Right atrium auricular region (tissue), 2 donors: ENCODE measurements at regions not wholly inside any gene's neighbourhood (a gene's known extent, or its start where the extent isn't known, plus 50 kb on each side); places are given as distances from the start of the nearest gene placed in this dataset.

ENCODE experiments used
- DNase-seq: peaks from one replicate; pipeline ENCODE4 v3.0.0-alpha.2; 2019; ENCODE audit warnings: low spot score
- H3K27ac ChIP-seq, 2 donors: fragments of 200-600 bp; sonication (generic); 1 replicate in 1 of 2; 2 replicates in 1 of 2; pipeline ENCODE4 v1.5.1; 2016 to 2019
- H3K27me3 ChIP-seq, 2 donors: fragments of 200-600 bp; sonication (generic); one replicate each; pipeline versions ENCODE4 v1.5.1 to v1.6.0; 2017 to 2019
- H3K36me3 ChIP-seq: fragments of 200-600 bp; sonication (generic); one replicate; pipeline ENCODE4 v1.5.1; 2016
- H3K4me1 ChIP-seq, 2 donors: fragments of 200-600 bp; sonication (generic); one replicate each; pipeline versions ENCODE4 v1.5.1 to v1.6.0; 2017 to 2019
- H3K4me3 ChIP-seq, 2 donors: fragments of 200-600 bp; sonication (generic); 1 replicate in 1 of 2; 2 replicates in 1 of 2; pipeline ENCODE4 v1.5.1; 2017 to 2019; ENCODE audit warnings: mild to moderate bottlenecking in 1 of 2, moderate library complexity in 1 of 2
- H3K9me3 ChIP-seq, 2 donors: fragments of 200-600 bp; sonication (generic); one replicate each; pipeline ENCODE4 v1.5.1; 2019
- CTCF ChIP-seq, 2 donors: fragments of 200-600 bp; sonication (generic); IDR thresholded peaks; one replicate each; pipeline ENCODE4 v1.5.1; 2019; ENCODE audit warnings: antibody characterized with exemption in 2 of 2

DNA sequence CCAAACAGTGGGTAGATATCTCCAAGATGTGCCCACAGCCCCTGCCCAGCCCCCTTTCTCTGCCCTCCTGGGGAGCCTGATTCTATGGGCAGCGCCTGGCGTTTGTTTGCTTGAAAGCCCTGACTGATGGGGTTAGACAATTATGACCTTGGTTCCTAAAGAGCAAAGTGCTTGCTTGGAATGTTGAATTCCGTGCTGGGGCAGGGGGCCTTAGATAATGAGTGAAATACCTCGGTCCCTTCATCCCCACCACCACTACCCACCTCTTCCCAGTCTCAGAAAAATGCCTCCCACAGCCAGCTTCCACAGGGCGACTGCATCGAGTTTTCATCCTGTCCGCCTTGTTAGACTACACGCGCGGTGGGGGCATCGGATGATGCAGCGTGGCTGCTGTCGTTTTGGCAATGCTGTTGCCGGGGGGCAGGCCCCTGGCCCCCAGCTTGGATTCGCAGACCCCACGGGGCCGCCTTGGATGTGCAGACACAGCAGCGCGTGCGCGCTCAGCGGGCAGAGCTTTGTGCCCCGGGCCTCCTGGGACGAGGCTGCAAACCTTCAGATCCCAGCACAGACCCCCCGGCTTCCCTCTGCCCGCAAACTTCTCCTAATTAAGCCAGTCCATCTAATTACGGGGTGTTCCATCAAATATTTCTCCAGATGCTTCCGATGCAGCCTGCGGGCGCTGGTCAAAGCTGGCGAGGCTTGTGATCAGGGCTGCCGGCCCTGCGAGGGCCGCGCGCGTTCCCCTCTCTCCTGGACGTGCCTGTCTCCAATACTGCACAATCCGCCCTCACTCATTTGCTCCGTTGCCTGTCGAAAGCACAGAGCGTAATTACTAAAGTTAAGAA lies 86.1 kb downstream of the LINC00237 start:
- no peak for TF ChIP-seq CTCF (IDR thresholded peaks at IDR 0.05)
- no peak for DNase-seq
- no peaks in the 10 kb centered on the region for H3K27me3 ChIP-seq
- H3K9me3 ChIP-seq = no peaks in the 10 kb centered on the region
- H3K4me3 ChIP-seq = no peak overlapping the region
- no peaks in the 10 kb centered on the region for H3K36me3 ChIP-seq
- no peaks in the 10 kb centered on the region for H3K4me1 ChIP-seq
- no peak overlapping the region for H3K27ac ChIP-seq

- Histone ChIP-seq H3K27me3 (no peaks in the 10 kb centered on the region), H3K27ac (no peak overlapping the region), H3K4me1 (no peaks in the 10 kb centered on the region), H3K9me3 (no peaks in the 10 kb centered on the region), H3K36me3 (no peaks in the 10 kb centered on the region), H3K4me3 (no peak overlapping the region)
- DNase-seq = no peak
- no peak for TF ChIP-seq CTCF (IDR thresholded peaks at IDR 0.05)
Measured at GRCh38 chr20:21019468-21019813, 86.7 kb downstream of the LINC00237 start.

- Histone ChIP-seq H3K4me1 (no peaks in the 10 kb centered on the region), H3K27me3 (no peaks in the 10 kb centered on the region), H3K27ac (no peak overlapping the region), H3K36me3 (no peaks in the 10 kb centered on the region), H3K4me3 (no peak overlapping the region), H3K9me3 (no peaks in the 10 kb centered on the region)
- no peak for TF ChIP-seq CTCF (IDR thresholded peaks at IDR 0.05)
- no peak for DNase-seq
Measured at GRCh38 chr20:21018576-21018975, 87.6 kb downstream of the LINC00237 start.

DNA sequence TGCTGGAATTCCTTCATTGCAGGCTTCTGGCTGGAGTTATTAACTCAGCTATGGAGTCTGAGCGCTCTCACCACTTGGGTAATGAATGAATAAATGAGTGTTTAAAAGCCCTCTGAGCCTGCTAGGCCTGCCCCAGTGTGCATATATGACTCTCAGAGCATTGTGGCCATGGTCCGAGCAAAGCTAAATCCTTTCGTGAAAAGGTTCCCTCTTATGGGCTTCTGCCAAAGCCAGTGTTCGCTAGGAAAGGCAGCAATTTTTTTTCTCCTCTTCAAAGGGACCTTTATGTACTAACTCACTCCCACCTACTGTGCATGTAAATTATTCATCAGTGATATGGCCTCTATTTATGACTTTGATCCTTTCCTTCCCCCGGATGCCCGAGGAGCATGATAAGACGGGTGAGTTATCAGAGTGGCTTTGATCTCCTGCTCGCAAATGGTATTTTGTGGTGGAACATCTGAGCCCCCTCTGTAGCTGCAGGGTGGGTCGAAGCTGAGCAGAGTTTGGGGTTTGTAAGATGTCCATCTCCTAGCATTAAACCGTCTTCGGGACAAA lies 88.6 kb downstream of the LINC00237 start:
- TF ChIP-seq CTCF (IDR thresholded peaks at IDR 0.05) = no peak
- H3K27ac ChIP-seq = no peak overlapping the region
- no peak for DNase-seq
- H3K36me3 ChIP-seq = no peaks in the 10 kb centered on the region
- H3K27me3 ChIP-seq = no peaks in the 10 kb centered on the region
- H3K9me3 ChIP-seq = no peaks in the 10 kb centered on the region
- H3K4me3 ChIP-seq = no peak overlapping the region
- H3K4me1 ChIP-seq = no peaks in the 10 kb centered on the region

DNA sequence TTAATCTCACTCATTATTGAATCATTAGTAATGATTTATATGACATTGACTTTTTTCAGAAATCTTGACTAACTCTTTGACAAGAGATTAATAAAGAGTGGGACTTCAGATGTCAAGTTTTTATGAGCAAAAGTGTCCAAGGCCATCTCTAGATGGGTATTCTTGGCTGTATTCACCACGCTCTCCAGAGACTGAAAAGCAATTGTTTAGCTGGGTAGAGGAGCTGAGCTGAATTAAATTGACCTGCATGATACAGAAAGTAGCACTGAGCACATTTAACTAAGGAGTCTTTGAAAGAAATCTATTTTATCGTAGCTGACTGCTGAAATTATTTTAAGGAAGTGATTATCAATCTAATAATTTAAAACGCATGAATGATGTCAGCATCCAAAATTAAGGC lies 89.4 kb downstream of the LINC00237 start:
- H3K4me3 ChIP-seq = no peak overlapping the region
- DNase-seq = no peak
- H3K36me3 ChIP-seq = no peaks in the 10 kb centered on the region
- TF ChIP-seq CTCF (IDR thresholded peaks at IDR 0.05) = no peak
- no peaks in the 10 kb centered on the region for H3K9me3 ChIP-seq
- no peaks in the 10 kb centered on the region for H3K27me3 ChIP-seq
- no peaks in the 10 kb centered on the region for H3K4me1 ChIP-seq
- H3K27ac ChIP-seq = no peak overlapping the region

DNA sequence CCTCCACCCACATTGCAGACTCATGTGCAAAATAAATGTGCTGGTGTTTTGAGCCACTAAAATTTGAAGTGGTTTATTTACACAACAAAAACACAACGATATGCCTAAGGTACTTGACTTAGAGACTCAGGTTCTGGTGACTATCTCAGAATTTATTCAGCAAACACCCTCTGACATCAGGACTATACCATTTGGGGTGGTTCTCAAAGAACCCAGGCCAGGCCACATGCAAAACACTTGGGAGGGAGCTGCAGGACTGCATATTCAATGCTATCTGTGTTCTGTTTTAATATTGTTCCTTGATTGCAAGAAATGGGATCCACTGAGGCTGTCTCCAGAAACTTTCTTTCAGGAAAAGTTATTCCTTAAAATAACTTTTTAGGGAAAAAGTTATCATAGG lies 91.6 kb downstream of the LINC00237 start:
- no peak for TF ChIP-seq CTCF (IDR thresholded peaks at IDR 0.05)
- Histone ChIP-seq H3K4me1 (no peaks in the 10 kb centered on the region), H3K4me3 (no peak overlapping the region), H3K27ac (no peak overlapping the region), H3K9me3 (no peaks in the 10 kb centered on the region), H3K36me3 (no peaks in the 10 kb centered on the region), H3K27me3 (no peaks in the 10 kb centered on the region)
- DNase-seq = no peak
